OCI-LY1 (cell line): ENCODE measurements at regions not wholly inside any gene's neighbourhood (a gene's known extent, or its start where the extent isn't known, plus 50 kb on each side); places are given as distances from the start of the nearest gene placed in this dataset.

ENCODE experiments used
- H2AFZ ChIP-seq: fragments of 200-600 bp; sonication (generic), shearing (Covaris generic); 2 replicates; pipeline ENCODE4 v1.6.0; 2014; ENCODE audit warnings: antibody characterized with exemption, mild to moderate bottlenecking, low read length
- H3F3A ChIP-seq: fragments of 200-600 bp; sonication (generic), shearing (Covaris generic); 2 replicates; pipeline ENCODE4 v1.6.0; 2014; ENCODE audit warnings: mild to moderate bottlenecking, antibody characterized with exemption, low read length, moderate library complexity; ENCODE audit not compliant: insufficient read depth
- H3K27ac ChIP-seq: fragments of 200-600 bp; sonication (generic); 2 replicates; pipeline ENCODE4 v1.5.1; 2014; ENCODE audit warnings: low read length, mixed run types, mild to moderate bottlenecking, low read depth; ENCODE audit not compliant: poor library complexity, severe bottlenecking
- H3K27me3 ChIP-seq: fragments of 200-600 bp; sonication (generic); 2 replicates; pipeline ENCODE4 v1.6.0; 2014; ENCODE audit warnings: antibody characterized with exemption, mild to moderate bottlenecking, low read length, moderate library complexity; ENCODE audit not compliant: insufficient read depth
- H3K36me3 ChIP-seq: fragments of 200-600 bp; sonication (generic); 2 replicates; pipeline ENCODE4 v1.6.1; 2014; ENCODE audit warnings: mild to moderate bottlenecking, antibody characterized with exemption, low read length, moderate library complexity, mixed read lengths; ENCODE audit not compliant: insufficient read depth
- H3K4me1 ChIP-seq: fragments of 200-600 bp; sonication (generic); 2 replicates; pipeline ENCODE4 v1.5.1; 2014; ENCODE audit warnings: mild to moderate bottlenecking, low read length, moderate library complexity; ENCODE audit not compliant: insufficient read depth, severe bottlenecking
- H3K4me2 ChIP-seq: fragments of 200-600 bp; sonication (generic), shearing (Covaris generic); 2 replicates; pipeline ENCODE4 v1.6.1; 2014; ENCODE audit warnings: low read length
- H3K4me3 ChIP-seq: fragments of 200-600 bp; sonication (generic); 2 replicates; pipeline ENCODE4 v1.5.1; 2014; ENCODE audit warnings: low read length, low read depth, mild to moderate bottlenecking, mixed read lengths; ENCODE audit not compliant: poor library complexity, severe bottlenecking
- H3K79me2 ChIP-seq: fragments of 200-600 bp; shearing (Covaris generic); 2 replicates; pipeline ENCODE4 v1.6.1; 2016; ENCODE audit warnings: mixed run types, low read length, mixed read lengths; ENCODE audit not compliant: insufficient read depth
- H3K9ac ChIP-seq: fragments of 200-600 bp; sonication (generic), shearing (Covaris generic); 2 replicates; pipeline ENCODE4 v1.6.1; 2014; ENCODE audit warnings: mild to moderate bottlenecking, low read length, mixed read lengths
- H3K9me2 ChIP-seq: fragments of 200-600 bp; sonication (generic), shearing (Covaris generic); 2 replicates; pipeline ENCODE4 v1.6.1; 2014; ENCODE audit warnings: low read depth, mild to moderate bottlenecking, low read length, mixed read lengths
- H3K9me3 ChIP-seq: fragments of 200-600 bp; shearing (Covaris generic); 2 replicates; pipeline ENCODE4 v1.6.1; 2014; ENCODE audit warnings: low read length, mixed read lengths
- H4K20me1 ChIP-seq: fragments of 200-600 bp; sonication (generic), shearing (Covaris generic); 2 replicates; pipeline ENCODE4 v1.6.0; 2016; ENCODE audit warnings: mild to moderate bottlenecking, low read length; ENCODE audit not compliant: insufficient read depth
- EZH2 ChIP-seq: fragments of 200-600 bp; sonication (generic), shearing (Covaris generic); IDR thresholded peaks from 2 replicates; pipeline ENCODE4 v1.8.0; 2017; ENCODE audit warnings: borderline replicate concordance, mixed run types, mild to moderate bottlenecking, antibody characterized with exemption, low read length, moderate library complexity, mixed read lengths
- TF ChIP-seq, protein P1 (sequence below): fragments of 200-600 bp; sonication (generic), shearing (Covaris generic); IDR thresholded peaks from 2 replicates; pipeline ENCODE4 v1.5.1; 2017; ENCODE audit warnings: mild to moderate bottlenecking, antibody characterized with exemption, low read length, moderate library complexity, mixed read lengths

GRCh38 chr14:26199096-26199495 lies 398.7 kb downstream of the NOVA1 start:
- H3K27me3 ChIP-seq = no peaks in the 10 kb centered on the region
- H4K20me1 ChIP-seq = no peaks in the 10 kb centered on the region
- H3K9me2 ChIP-seq = no peaks in the 10 kb centered on the region
- H3K27ac ChIP-seq = no peak overlapping the region
- no peak overlapping the region for H3K4me3 ChIP-seq
- no peak overlapping the region for H3K4me2 ChIP-seq
- H3K9ac ChIP-seq = no peak overlapping the region
- no peak overlapping the region for H2AFZ ChIP-seq
- H3K4me1 ChIP-seq = no peaks in the 10 kb centered on the region
- no peaks in the 10 kb centered on the region for H3K36me3 ChIP-seq
- H3F3A ChIP-seq = no peaks in the 10 kb centered on the region
- no peaks in the 10 kb centered on the region for H3K9me3 ChIP-seq
- no peak for TF ChIP-seq EZH2
- TF ChIP-seq, protein P1, sequence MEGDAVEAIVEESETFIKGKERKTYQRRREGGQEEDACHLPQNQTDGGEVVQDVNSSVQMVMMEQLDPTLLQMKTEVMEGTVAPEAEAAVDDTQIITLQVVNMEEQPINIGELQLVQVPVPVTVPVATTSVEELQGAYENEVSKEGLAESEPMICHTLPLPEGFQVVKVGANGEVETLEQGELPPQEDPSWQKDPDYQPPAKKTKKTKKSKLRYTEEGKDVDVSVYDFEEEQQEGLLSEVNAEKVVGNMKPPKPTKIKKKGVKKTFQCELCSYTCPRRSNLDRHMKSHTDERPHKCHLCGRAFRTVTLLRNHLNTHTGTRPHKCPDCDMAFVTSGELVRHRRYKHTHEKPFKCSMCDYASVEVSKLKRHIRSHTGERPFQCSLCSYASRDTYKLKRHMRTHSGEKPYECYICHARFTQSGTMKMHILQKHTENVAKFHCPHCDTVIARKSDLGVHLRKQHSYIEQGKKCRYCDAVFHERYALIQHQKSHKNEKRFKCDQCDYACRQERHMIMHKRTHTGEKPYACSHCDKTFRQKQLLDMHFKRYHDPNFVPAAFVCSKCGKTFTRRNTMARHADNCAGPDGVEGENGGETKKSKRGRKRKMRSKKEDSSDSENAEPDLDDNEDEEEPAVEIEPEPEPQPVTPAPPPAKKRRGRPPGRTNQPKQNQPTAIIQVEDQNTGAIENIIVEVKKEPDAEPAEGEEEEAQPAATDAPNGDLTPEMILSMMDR = no peak
- H3K79me2 ChIP-seq = no peaks in the 10 kb centered on the region

GRCh38 chr14:26194816-26195215 lies 403.0 kb downstream of the NOVA1 start:
- Histone ChIP-seq H3K27ac (no peak overlapping the region), H2AFZ (no peak overlapping the region), H3K4me1 (no peaks in the 10 kb centered on the region), H3K9ac (no peak overlapping the region), H3K4me2 (no peak overlapping the region), H3K27me3 (no peaks in the 10 kb centered on the region), H3K79me2 (no peaks in the 10 kb centered on the region), H3K36me3 (no peaks in the 10 kb centered on the region), H3K9me3 (no peaks in the 10 kb centered on the region), H4K20me1 (no peaks in the 10 kb centered on the region), H3K9me2 (no peaks in the 10 kb centered on the region), H3F3A (no peaks in the 10 kb centered on the region), H3K4me3 (no peak overlapping the region)
- no peak for TF ChIP-seq EZH2
- TF ChIP-seq, protein P1 = no peak

DNA sequence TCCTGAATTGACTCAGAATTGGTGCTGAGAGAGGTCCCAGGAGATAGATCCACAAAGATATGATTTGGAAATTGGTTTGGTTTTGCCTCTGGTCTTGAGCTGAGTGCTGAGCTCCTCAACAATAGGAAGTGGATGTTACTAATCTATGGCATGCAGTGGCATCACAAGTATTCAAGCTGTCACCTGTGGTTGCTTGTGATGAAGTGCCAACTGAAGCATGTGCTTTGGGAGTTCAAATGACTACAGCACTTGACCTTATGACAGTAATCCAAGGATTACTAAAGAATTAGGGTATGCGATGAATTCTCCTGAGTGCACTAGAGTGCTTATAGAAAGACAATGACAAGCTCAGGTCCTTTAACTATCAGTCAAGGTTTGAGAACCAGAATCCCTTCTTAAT lies 406.2 kb downstream of the NOVA1 start:
- H3K4me1 ChIP-seq = no peaks in the 10 kb centered on the region
- no peak overlapping the region for H3K4me2 ChIP-seq
- no peaks in the 10 kb centered on the region for H3K79me2 ChIP-seq
- H3F3A ChIP-seq = no peaks in the 10 kb centered on the region
- no peak overlapping the region for H3K4me3 ChIP-seq
- no peaks in the 10 kb centered on the region for H3K9me2 ChIP-seq
- H3K9me3 ChIP-seq = no peaks in the 10 kb centered on the region
- H2AFZ ChIP-seq = no peak overlapping the region
- no peaks in the 10 kb centered on the region for H4K20me1 ChIP-seq
- no peaks in the 10 kb centered on the region for H3K36me3 ChIP-seq
- no peak overlapping the region for H3K9ac ChIP-seq
- H3K27ac ChIP-seq = no peak overlapping the region
- TF ChIP-seq EZH2 = no peak
- no peaks in the 10 kb centered on the region for H3K27me3 ChIP-seq

GRCh38 chr14:26191123-26191522 lies 406.7 kb downstream of the NOVA1 start:
- no peaks in the 10 kb centered on the region for H3K27me3 ChIP-seq
- H3K4me1 ChIP-seq = no peaks in the 10 kb centered on the region
- H3K4me2 ChIP-seq = no peak overlapping the region
- no peaks in the 10 kb centered on the region for H3F3A ChIP-seq
- H3K9ac ChIP-seq = no peak overlapping the region
- H3K9me3 ChIP-seq = no peaks in the 10 kb centered on the region
- no peak for TF ChIP-seq EZH2
- TF ChIP-seq, protein P1 = no peak
- H3K4me3 ChIP-seq = no peak overlapping the region
- H2AFZ ChIP-seq = no peak overlapping the region
- H3K27ac ChIP-seq = no peak overlapping the region
- H3K79me2 ChIP-seq = no peaks in the 10 kb centered on the region
- no peaks in the 10 kb centered on the region for H4K20me1 ChIP-seq
- H3K9me2 ChIP-seq = no peaks in the 10 kb centered on the region
- H3K36me3 ChIP-seq = no peaks in the 10 kb centered on the region
